HG02623 (cell line): ENCODE measurements at regions not wholly inside any gene's neighbourhood (a gene's known extent, or its start where the extent isn't known, plus 50 kb on each side); places are given as distances from the start of the nearest gene placed in this dataset.
"Not testable (repeated sequence)": the region's sequence is repeated elsewhere in the genome, so short reads cannot be mapped to it uniquely, and the experiment has no call there.

Source experiments
- ATAC-seq: cut with Tn5 transposase; IDR thresholded peaks from one replicate; pipeline ENCODE4 v1.9.1; 2021; ENCODE audit warnings: moderate library complexity; ENCODE audit not compliant: unreplicated experiment

DNA sequence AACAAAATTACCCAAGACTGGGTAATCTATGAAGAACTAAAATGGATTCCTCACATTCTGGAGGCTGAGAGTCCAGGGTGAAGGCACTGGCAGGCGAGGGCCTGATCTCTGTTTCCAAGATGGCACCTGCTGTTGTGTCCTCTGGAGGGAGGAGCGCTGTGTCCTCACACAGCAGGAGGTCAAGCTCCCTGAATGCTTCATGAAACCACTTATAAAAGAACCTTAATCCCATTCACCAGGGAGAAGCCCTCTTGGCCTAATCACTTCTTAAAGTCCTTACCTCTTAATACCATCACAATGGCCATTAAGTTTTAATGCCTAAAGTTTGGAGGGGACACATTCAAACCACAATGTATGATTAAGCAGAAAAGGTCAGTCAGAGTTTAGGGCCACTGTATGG is 172.4 kb downstream of the EMP1 start:
- ATAC-seq, result no peak

DNA sequence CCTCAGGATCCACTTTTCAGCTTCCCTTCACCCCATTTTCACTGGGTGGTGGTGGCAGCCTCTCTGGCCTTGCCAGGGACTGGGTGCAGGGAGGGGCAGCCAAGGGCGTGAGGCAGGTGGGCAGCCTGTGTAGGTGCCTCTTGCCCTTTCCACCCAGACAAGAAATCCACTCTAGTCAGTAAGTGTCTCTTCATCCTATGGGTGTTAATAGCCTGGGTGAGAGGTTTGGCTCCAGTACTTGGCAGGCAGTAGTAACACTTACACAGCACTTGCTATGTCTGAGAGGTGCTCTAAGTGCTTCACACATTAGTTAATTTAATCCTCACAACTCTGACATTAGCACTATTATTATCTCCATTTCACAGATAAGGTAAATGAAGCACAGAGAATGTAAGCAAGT is 171.9 kb downstream of the EMP1 start:
- ATAC-seq, result no peak

DNA sequence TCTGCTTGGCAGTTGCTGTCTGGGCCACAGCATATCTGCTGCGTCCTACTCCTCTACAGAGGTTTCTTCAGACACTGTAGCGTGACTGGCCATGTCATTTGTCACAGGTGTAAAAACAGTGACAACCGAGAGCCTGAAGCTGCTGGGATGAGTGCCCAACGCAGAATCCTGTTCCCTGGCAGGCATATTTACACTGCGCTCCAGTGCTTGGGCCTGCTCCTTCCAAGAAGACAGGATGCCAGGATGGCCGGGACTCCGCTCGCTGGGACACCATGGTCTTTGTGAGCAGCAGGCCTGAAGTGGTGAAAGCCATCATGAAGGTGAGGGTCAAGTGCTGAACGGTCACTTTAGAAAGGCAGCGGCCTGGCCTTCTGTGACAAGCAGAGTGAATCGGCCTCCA is 171.4 kb downstream of the EMP1 start:
- no peak for ATAC-seq

DNA sequence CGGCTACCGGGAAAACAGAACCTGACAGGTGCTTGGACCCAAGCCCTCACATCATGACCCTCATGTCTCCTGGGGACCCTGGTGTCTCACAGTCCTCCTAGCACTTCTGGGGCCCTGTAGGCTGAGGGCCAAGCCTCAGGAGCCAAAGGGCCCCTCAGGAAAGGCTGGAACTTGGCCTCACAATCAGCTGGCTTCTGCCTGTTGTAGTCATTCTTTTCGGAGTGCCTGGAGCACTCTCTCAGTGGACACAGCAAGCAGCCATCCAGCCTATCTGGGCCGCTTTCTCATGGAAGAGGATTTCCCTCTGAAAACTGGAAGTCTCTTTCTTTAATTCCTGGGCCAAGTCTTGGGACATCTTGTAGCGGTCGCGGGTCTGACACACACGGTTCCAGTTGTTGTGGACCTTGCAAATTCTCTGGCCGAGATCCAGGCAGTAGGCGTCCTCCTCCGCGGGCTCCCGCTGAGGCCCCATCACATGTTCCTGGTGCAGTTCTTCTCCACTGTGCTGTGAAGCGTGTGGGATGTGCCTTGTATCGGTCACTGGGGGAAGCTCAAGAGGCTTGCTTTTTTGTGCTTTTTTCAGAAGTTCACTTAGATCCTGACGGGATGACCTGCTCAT is 169.3 kb downstream of the EMP1 start:
- ATAC-seq, result no peak

DNA sequence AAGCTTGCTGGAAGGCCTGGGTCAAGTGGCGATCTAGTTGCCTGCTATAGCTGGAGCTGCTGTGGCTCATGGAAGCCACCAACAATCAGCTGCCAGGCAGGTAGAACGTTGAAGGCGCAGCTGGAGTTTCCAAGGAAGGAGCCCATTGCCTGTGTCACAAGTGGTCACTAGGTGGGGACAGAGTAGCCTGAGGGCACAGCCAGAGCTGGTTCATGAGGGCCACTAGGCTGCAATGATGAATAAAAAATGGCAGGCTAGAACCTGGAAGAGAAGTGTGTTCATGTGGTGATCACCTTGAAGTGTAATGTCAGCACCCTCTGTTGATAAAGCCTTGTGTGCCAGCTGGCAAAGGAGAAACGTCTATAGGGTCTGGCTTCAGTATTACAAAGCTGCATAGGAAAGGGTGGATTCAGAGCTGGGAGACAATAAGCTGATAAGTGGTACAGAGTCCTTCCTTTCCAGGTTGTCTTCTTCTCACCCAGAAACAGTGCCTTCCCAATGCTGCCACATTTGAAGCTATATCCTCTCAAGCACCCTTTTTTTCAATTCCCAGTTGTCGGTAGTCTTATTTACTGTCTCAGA is 165.8 kb downstream of the EMP1 start:
- peak; percentile 64 for ATAC-seq

DNA sequence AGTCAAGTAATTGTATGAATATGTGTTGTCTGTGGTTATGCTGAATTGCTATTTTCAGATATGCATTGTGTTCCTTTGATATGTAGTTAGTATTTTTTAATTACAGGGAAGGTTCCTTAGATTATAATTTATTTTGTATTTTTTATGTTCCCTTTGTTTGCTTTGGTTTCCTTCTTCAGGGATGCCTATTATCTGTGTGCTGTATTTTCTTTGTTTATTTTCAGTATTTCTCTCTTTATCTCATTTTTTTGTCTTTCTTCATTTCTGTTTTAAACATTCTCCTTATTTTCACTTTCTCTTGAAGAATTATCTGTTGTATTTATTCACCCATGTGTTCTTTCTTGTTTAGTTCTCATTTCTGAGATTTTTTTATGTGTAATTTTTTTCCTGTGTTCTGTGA is 163.1 kb downstream of the EMP1 start:
- ATAC-seq, result no peak

DNA sequence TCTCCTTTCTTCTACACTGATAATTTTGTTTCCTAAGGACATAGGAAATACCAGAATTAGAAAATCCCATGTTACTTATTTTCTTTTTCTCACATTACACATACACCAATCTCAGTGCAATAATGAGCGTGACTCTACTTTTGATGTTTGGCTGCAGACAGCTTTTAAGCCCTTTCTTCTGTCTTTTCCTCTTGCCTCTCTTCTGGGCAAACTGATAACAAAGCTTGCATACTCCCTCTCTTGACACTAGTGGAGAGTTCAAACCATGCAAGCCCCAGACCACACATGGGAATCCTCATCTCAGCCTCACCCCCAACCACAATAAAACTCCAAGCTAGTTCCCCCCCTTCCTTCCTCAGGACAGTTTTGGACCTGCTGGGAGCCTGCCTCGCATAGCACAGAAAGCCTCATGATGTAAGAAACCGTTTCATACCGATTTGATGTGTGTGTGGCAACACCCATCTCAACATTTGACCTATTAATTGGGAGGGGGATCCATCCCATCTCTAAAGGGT is 161.9 kb downstream of the EMP1 start:
- ATAC-seq, result no peak

DNA sequence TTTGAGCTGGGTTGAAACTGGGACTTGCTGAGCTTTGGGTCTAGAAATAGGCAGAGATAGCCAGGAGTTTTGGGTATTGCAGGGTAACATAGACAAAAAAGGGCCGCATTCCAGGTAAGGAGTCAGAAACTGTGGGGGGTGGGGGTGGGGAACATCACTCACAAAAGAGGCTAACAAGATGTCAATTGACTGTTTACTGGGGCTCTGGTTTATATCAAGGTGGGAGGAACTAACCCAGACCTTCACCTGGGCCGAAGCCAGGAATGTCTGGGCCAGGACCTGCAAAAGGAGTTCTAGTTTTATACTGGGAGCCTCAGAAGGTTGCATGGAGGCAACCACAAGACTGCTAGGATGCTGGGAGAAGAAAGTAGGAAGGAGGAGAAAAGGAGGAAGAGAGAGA is 154.4 kb downstream of the EMP1 start:
- ATAC-seq, result no peak

DNA sequence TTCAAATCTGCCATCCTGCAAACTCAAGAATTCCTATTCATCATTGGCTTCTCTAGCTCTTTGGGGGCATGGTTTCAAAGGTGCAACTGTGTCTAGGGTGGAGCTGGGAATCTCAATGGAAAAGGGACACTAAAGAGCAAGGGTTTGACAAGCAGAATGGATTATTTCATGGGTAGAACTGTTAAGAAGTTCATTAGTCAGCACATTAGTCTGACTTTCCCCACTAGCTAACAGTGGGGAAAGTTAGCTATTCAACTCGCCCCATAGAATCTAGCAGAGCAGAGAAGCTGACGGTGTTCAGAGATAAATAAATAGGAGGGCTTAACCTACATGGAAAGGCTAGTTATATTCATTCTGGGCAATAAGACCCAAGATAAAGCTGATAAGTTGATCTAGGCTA is 153.9 kb downstream of the EMP1 start:
- no peak for ATAC-seq

DNA sequence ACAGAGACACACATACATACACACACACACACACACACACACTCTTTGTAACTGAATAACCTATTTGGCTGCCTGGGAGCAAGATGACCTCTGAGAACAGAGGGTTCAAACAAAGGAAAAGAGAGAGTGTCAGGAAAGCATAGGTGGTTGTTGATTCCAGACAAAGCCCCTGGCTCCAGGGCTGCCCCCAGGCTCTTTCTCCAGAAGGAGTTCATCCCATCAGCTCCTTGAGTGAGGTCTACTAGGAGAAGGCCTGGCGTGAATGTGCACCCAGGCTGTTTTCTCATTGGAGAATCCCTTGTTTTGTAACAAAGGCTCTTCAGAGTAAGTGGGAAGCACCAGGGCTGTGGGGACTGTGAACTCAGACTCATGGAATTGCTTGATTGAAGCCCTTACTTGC is 151.9 kb downstream of the EMP1 start:
- ATAC-seq, result no peak

DNA sequence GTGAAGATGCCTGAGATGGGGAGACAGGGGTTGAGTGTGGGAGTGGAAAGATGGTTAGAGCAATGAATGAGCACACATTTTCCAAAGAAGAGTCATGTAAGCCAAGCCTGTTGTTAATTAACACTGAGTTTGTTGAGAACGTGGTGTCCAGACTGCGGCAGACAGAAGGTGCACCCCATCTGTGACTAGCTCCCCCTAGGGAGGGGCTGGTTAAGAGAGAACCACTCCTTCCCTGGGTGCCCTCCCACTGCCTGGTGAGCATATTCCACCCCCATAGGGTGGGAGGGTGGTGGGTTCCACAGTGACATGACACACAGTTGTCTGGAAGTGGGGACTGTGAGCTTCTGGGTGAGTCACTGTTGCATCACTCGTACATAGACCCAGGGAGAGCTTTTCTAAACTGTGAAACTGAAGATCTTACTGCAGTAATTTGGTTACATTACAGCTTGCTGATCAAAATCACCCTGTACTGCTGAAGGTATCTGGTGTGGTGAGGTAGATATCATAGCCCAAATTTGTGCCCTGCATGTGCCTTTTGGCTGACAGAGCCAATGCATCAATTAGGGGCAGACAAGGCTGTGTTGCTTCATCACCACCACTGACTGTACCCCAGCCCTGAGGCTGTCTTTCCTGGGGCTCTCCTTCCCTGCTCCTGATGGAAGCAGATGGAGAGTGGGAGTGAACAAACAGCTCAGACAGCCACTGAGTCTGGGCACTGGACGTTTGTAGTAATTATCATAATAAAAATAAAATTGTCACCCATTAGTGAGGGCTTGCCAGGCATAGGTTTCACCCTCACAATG is 150.9 kb downstream of the EMP1 start:
- ATAC-seq, result no peak

DNA sequence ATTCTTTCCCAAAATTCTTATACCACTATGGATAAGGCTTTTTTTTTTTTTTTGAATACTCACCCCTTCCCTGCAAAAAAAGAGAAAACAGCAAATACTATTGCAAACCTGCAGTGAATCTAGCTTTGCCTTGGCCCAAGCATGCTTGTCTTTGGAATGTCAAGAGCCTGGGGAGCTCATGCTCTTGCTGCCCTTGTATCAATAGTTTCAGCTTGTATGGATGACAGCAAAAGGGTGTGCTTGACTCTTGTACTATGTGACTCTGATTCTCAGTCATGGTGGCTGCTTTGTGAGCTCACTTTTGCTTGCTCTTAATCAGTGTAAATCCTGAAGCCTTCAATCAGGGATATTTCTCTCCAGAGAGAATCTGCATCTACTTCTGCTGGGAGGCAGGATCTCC is 149.2 kb downstream of the EMP1 start:
- ATAC-seq, result no peak

DNA sequence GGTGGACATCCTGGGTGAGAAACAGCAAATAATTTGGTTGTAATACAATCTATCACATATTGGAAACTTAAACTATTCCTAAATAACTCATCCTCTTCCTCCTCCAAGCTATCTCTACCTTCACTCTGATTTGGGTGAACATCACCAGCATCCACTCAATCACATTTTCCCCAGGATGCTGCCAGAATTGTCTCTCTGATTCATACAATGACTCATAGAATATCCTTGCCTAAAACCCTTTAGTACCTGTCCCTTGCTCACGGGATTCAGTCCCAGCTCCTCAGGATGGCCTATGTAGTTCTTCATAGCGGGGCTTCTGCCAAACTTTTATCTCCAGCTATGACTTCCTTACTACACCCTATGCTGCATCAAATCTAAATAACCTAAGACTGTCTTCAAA is 146.8 kb downstream of the EMP1 start:
- ATAC-seq, result no peak

DNA sequence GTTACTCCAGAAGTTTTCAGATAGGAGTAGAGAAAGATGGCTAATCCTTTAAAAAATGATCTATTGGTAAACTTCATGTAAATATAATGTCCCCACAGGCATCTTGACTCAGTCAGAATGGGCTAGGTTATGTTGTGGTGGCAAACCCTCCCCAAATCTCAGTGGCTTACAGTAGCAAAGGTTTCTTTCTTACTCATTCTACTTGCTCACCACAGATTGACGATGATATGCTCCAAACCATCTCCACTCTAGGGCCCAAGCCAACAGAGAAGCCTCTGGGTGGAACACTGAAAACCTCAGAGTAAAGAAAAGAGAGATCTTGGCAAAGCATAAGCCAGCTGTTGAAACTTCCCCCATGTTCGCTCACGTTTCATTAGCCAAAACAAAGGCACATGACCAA is 146.4 kb downstream of the EMP1 start:
- ATAC-seq, result no peak

DNA sequence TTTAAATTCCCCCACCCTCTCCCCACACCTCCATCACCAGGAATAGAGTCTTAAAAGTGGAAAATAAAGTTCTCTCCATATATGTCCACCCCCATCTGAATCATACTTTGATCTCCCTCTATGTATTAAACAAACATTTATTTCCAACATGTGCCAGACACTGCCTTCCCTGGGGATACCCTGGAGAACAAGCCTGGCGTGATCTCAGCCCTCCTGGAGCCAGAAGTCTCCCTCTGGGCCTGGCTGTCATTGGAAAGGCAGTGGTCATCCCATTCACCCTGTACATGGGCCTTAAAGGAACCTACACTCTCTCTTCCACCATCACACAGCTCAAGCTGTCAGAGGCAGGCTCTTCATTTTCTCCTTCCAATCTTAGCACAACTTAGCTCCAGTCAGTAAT is 143.6 kb downstream of the EMP1 start:
- no peak for ATAC-seq

DNA sequence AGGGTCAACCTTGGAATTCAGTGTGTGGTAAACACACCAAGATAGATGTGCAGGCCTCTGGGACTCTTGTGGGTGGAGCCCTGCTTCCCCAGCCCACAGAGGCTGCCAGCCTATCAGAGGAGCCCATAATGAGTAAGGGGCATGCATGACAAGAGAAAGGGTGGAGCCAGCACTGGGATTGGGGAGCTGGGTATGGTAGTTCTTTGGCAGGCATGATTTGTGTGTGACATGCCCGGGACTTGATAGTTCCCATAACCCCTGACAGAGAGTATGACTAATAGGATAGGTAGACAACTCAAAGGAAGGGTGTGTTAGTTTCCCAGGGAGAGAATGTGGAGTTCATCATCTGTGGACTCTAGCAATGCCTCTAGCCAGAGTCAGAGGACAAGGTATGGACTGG is 143.0 kb downstream of the EMP1 start:
- ATAC-seq, result no peak

DNA sequence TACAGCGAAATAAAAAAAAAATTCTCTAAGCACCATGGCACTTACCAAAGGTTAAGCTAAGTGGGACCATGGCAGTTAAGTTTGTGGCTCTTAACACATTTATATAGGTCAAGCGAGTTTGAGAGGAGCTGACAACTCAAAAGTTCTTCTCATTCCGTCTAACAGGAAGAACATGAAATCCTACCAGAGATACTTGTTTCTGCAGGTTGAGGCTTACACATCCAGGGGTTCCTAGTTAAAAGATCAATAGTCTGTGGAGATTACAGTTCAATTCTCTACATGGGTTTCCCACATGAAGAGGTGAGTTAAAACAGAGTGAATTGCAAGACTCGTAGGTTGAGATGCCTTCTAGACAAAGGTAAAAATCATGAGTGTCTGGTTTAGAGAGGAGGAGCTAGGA is 142.6 kb downstream of the EMP1 start:
- ATAC-seq, result no peak

DNA sequence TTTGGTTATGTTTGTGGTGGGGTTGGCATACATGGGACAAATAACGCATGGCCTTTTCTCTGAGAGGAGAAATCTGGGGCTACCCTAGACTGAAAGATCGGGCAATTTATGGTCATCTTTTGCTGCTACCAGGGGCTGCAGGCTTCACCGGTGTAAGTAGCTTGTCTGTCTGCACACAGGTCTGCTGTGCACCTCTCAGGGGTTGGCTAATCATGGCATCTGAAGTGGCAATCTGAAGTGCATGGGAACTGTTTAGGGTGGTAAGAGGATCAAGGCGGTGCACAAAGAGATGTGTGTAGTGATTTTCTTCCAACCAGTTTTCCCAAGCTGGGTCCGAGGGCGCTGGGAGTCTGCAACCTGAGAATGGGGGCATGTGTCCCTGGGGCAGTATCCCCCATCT is 141.3 kb downstream of the EMP1 start:
- no peak for ATAC-seq

DNA sequence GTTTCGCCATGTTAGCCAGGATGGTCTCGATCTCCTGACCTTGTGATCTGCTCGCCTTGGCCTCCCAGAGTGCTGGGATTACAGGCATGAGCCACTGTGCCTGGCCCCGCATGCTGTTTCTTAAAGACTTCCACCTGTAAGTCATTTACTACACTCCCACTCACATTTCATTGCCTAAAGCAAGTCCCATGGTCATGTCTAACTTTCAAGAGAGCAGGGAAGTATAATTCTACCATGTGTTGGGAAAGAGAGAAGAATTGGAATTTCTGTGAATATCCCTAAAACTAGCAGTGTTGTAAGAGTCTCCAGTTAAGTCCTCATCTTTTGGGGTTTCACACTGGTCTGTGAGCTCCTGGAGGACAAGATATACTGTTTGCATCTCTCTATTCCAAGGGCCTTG is 139.7 kb downstream of the EMP1 start:
- no peak for ATAC-seq

DNA sequence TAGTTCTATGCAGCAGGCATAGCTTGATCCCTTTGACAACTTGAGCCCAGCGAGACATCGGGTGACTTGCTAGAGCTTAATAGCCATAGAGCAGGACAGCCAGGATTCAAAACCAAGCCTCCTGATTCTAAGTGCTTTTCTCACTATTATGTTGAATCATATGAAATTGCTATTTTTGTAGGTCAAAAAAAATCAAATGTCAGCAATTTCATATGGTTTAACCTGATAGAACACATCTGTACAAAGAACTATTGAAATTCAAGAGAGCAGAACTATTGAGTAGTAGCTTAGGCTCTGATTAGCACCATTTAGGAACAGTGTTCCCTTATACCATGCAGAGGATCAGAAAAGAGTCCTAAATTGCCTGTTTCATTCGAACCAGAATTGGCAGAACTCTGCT is 132.0 kb downstream of the EMP1 start:
- ATAC-seq, result no peak

DNA sequence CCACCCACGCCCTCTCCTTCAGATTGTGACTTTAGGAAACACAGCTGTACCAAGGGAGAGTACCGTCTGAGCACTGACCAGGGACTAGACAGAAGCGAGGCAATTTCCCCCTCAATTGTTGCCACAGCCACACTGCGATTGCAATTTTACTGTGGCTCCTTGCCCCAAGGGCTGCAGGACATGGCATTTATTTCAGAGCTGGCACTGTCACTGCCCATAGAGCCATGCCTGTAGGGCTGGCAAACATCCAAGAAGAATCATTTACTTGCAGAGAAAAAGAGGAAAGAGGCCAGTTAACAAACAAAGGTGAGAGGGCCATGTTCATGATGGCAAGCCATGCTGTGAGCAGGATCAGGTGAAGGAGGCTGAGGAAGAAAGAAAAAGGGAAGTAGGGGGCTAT is 129.6 kb downstream of the EMP1 start:
- ATAC-seq, result no peak

DNA sequence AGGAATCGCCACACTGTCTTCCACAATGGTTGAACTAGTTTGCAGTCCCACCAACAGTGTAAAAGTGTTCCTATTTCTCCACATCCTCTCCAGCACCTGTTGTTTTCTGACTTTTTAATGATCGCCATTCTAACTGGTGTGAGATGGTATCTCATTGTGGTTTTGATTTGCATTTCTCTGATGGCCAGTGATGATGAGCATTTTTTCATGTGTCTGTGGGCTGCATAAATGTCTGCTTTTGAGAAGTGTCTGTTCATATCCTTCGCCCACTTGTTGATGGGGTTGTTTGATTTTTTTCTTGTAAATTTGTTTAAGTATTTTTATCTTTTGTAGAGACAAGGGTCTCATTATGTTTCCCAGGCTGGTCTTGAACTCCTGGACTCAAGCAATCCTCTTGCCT is 128.5 kb downstream of the EMP1 start:
- ATAC-seq, result not testable (repeated sequence)
